Nephron (organoid): ENCODE measurements at regions not wholly inside any gene's neighbourhood (a gene's known extent, or its start where the extent isn't known, plus 50 kb on each side); places are given as distances from the start of the nearest gene placed in this dataset.
"Not testable (repeated sequence)": the region's sequence is repeated elsewhere in the genome, so short reads cannot be mapped to it uniquely, and the experiment has no call there.

Experiments used
- H3K27ac Mint-ChIP-seq, 3 experiments: 2 replicates each; pipeline ENCODE4 v1.8.0; 2020; ENCODE audit warnings: mixed read lengths in 3 of 3, mild to moderate bottlenecking in 2 of 3, moderate library complexity in 1 of 3
- H3K27me3 Mint-ChIP-seq: 2 replicates; pipeline ENCODE4 v1.8.0; 2021; ENCODE audit warnings: low read depth, mild to moderate bottlenecking, moderate library complexity, mixed read lengths
- H3K36me3 Mint-ChIP-seq: 2 replicates; pipeline ENCODE4 v1.8.0; 2020; ENCODE audit warnings: low read depth, mixed read lengths
- H3K4me1 Mint-ChIP-seq: 2 replicates; pipeline ENCODE4 v1.8.0; 2020; ENCODE audit warnings: mixed read lengths
- H3K4me3 Mint-ChIP-seq, 3 experiments: 2 replicates each; pipeline ENCODE4 v1.8.0; 2020; ENCODE audit warnings: mild to moderate bottlenecking in 3 of 3, mixed read lengths in 3 of 3, moderate library complexity in 2 of 3
- H3K9me3 Mint-ChIP-seq: 2 replicates; pipeline ENCODE4 v1.8.0; 2020; ENCODE audit warnings: mixed read lengths
- TF ChIP-seq, protein P1 (sequence below), 3 experiments: fragments of 200-600 bp; sonication (generic); IDR thresholded peaks; one replicate each; pipeline ENCODE4 v1.5.0; 2021; ENCODE audit warnings: antibody characterized with exemption in 3 of 3; ENCODE audit not compliant: unreplicated experiment in 3 of 3

DNA sequence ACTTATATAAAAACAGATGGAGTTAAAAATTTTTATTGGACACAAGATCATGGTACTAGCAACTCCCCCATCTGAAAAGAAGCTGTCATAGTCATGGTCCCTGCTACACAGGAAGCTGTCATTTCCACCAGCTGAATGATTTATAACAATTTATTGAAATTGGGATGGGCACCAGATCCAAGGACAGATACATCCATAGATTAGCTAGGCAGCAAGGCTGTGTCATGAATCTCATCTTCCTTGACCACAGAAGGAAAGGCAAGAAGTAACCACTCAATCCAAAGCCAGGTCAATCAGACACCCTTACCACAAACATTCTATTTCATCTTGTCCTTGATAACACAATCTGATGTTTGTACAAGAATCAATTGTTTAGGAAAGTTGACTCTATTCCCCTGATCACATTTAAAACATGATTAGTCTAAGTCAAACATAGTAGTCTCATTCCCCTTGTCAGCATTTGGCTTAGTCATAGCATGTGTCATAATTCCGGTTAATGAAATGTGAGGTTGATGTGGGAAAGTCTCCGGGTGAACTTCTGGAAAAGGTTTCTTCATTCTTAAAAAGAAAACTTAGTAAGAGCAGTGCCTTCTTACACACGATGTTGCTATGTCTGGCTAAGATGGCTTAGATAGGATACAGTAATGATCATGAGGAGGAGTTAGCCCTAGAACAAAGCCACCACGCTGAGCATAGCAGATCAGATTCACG is 462.6 kb upstream of the PAPPA start:
- TF ChIP-seq, protein P1, sequence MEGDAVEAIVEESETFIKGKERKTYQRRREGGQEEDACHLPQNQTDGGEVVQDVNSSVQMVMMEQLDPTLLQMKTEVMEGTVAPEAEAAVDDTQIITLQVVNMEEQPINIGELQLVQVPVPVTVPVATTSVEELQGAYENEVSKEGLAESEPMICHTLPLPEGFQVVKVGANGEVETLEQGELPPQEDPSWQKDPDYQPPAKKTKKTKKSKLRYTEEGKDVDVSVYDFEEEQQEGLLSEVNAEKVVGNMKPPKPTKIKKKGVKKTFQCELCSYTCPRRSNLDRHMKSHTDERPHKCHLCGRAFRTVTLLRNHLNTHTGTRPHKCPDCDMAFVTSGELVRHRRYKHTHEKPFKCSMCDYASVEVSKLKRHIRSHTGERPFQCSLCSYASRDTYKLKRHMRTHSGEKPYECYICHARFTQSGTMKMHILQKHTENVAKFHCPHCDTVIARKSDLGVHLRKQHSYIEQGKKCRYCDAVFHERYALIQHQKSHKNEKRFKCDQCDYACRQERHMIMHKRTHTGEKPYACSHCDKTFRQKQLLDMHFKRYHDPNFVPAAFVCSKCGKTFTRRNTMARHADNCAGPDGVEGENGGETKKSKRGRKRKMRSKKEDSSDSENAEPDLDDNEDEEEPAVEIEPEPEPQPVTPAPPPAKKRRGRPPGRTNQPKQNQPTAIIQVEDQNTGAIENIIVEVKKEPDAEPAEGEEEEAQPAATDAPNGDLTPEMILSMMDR (IDR thresholded peaks at IDR 0.05; ENCODE audit: unreplicated experiment in 3 of 3): no peak
- H3K4me3 Mint-ChIP-seq: no peak overlapping the region
- no peaks in the 10 kb centered on the region for H3K4me1 Mint-ChIP-seq
- H3K27ac Mint-ChIP-seq: no peak overlapping the region
- no peaks in the 10 kb centered on the region for H3K36me3 Mint-ChIP-seq
- H3K9me3 Mint-ChIP-seq: no peaks in the 10 kb centered on the region
- H3K27me3 Mint-ChIP-seq: no peaks in the 10 kb centered on the region

DNA sequence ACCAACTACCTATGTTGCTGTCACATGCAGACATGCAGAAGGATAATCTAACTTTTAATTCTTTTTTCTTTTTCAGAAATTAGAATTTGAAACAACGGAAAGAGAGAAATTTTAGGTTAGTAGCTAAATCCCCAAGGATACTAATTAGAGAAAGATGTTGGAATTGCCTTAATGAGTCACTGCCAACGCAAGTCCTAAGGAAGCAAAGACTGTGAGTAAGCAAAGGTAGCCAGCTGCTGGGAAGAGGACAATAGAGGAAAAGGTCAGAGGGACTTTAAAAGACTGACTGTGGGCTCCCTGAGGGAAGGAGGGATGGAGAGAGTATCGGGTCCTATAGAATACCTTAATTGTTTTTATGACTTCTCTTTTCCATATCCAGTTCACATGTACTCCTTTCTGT is 461.9 kb upstream of the PAPPA start:
- Mint-ChIP-seq H3K27me3 (no peaks in the 10 kb centered on the region), H3K4me1 (no peaks in the 10 kb centered on the region), H3K4me3 (no peak overlapping the region), H3K36me3 (no peaks in the 10 kb centered on the region), H3K9me3 (no peaks in the 10 kb centered on the region), H3K27ac (no peak overlapping the region)
- TF ChIP-seq, protein P1 (IDR thresholded peaks at IDR 0.05; ENCODE audit: unreplicated experiment in 3 of 3): no peak

DNA sequence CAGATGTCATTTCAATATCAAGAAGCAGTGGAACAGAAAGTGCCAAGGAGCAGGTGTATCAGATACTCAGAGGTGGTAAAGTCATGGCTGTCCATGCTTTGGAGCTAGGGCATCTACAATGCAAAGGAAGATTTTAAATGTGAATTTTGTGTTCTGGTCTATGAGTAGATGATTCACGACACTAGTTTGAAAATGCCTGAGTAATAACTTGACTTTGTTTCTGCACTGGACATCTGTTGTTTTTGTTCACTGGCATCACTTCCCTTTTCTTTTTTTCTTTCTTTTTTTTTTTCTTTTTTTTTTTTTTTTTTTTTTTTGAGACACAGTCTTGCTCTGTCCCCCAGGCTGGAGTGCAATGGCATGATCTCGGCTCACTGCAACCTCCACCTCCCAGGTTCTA is 460.7 kb upstream of the PAPPA start:
- not testable (repeated sequence) for H3K36me3 Mint-ChIP-seq, H3K4me3 Mint-ChIP-seq, H3K4me1 Mint-ChIP-seq, H3K27ac Mint-ChIP-seq, H3K9me3 Mint-ChIP-seq, H3K27me3 Mint-ChIP-seq

DNA sequence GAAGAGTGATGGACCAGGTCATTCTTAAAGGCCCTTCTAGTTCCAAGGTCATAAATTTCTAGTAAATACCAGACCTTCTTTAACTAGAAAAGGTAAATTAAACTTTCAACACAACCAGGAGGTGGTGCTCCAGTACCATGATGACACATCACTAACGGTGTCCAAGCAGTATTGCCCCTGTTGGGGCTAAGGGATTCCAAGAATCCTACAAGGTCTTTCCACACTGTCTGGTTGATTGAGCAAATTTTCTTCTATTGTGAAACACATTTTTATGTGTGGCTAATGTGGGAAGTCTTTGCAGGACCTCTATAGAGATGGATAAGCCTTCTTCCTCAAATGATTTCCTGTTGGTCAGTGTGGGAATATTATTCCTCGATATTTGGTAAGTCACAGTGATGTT is 459.6 kb upstream of the PAPPA start:
- no peaks in the 10 kb centered on the region for H3K27me3 Mint-ChIP-seq
- H3K4me1 Mint-ChIP-seq: no peaks in the 10 kb centered on the region

DNA sequence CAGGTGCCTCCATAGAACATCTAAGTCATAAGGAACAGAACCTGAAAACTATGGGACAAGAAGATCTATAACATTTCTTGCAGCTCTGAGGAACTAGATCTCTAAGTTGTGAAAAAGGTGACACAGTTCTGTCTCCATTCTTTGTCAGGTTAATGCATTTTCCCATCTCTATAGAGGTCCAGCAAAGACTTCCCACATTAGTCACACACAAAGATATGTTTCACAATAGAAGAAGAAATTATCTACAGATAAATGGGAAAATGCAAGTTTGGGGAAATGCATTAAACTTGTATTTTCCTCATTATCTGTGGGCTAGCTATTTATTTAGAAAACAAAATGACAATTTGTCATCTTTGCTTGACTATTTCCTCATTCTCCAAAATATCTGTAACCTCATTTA is 458.6 kb upstream of the PAPPA start:
- Mint-ChIP-seq H3K36me3 (no peaks in the 10 kb centered on the region), H3K9me3 (no peaks in the 10 kb centered on the region)
- TF ChIP-seq, protein P1 (IDR thresholded peaks at IDR 0.05; ENCODE audit: unreplicated experiment in 3 of 3): no peak

More for the DNA sequence above, 459.6 kb upstream of the PAPPA start:
- Mint-ChIP-seq H3K9me3 (no peaks in the 10 kb centered on the region), H3K36me3 (no peaks in the 10 kb centered on the region), H3K4me3 (no peak overlapping the region), H3K27ac (no peak overlapping the region)
- TF ChIP-seq, protein P1 (IDR thresholded peaks at IDR 0.05; ENCODE audit: unreplicated experiment in 3 of 3): peak in 2 of 3 experiments; percentile 34 to 43

DNA sequence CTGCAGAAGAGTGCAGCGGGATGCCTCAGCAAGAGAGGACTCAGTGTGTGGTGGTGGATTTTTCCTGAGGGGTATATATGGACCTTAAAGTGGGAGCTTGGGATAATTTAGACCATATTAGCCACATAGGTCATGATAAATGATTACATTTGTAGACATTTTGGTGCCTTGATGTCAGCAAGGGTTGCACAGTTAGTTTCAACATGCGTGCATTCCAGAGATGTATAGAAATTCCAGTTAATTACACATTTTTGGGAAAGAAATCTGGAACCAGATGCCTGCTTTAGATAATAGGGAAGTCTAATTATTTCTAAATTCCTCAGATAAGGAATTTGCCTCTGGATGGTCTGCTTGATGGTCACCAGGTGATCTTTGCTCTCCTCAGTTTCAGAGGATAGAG is 440.6 kb upstream of the PAPPA start:
- H3K4me3 Mint-ChIP-seq: no peak overlapping the region
- TF ChIP-seq, protein P1 (IDR thresholded peaks at IDR 0.05; ENCODE audit: unreplicated experiment in 3 of 3): no peak
- H3K36me3 Mint-ChIP-seq: no peaks in the 10 kb centered on the region
- no peak overlapping the region for H3K27ac Mint-ChIP-seq
- no peaks in the 10 kb centered on the region for H3K27me3 Mint-ChIP-seq
- no peaks in the 10 kb centered on the region for H3K4me1 Mint-ChIP-seq
- H3K9me3 Mint-ChIP-seq: no peaks in the 10 kb centered on the region

More for the DNA sequence above, 458.6 kb upstream of the PAPPA start:
- no peak overlapping the region for H3K27ac Mint-ChIP-seq
- H3K4me3 Mint-ChIP-seq: no peak overlapping the region
- no peaks in the 10 kb centered on the region for H3K27me3 Mint-ChIP-seq
- H3K4me1 Mint-ChIP-seq: no peaks in the 10 kb centered on the region
